ENCODE measurements at regions not wholly inside any gene's neighbourhood (a gene's known extent, or its start where the extent isn't known, plus 50 kb on each side); places are given as distances from the start of the nearest gene placed in this dataset.

- no peaks in the 10 kb centered on the region for H3K27me3 ChIP-seq
- H3K27ac ChIP-seq: no peak overlapping the region
- TF ChIP-seq CTCF (IDR thresholded peaks at IDR 0.05): no peak
- TF ChIP-seq POLR2AphosphoS5 (IDR thresholded peaks at IDR 0.05): no peak
- TF ChIP-seq POLR2A (IDR thresholded peaks at IDR 0.05): no peak
- no peak for TF ChIP-seq EP300 (IDR thresholded peaks at IDR 0.05)
- intact Hi-C loops (cut with DNase I): no loop called here
- no peak for DNase-seq
- no peak overlapping the region for H3K4me3 ChIP-seq
- 77 to 83% methylated on average over 4 of the region's 4 CpGs for WGBS, 2 donors
- H3K36me3 ChIP-seq: no peaks in the 10 kb centered on the region
- no peaks in the 10 kb centered on the region for H3K4me1 ChIP-seq
- H3K9me3 ChIP-seq: no peaks in the 10 kb centered on the region
Observed at GRCh38 chr3:145639003-145639606, 521.9 kb downstream of the PLOD2 start.

- WGBS, 2 donors: 38 to 72% methylated on average over 3 of the region's 3 CpGs
- Histone ChIP-seq H3K27me3 (no peaks in the 10 kb centered on the region), H3K27ac (no peak overlapping the region), H3K4me3 (no peak overlapping the region), H3K9me3 (no peaks in the 10 kb centered on the region), H3K36me3 (no peaks in the 10 kb centered on the region), H3K4me1 (no peaks in the 10 kb centered on the region)
- intact Hi-C loops (cut with DNase I): no loop called here
- TF ChIP-seq EP300 (IDR thresholded peaks at IDR 0.05) (no peak), POLR2A (IDR thresholded peaks at IDR 0.05) (no peak), POLR2AphosphoS5 (IDR thresholded peaks at IDR 0.05) (no peak), CTCF (IDR thresholded peaks at IDR 0.05) (no peak)
- DNase-seq: no peak
Observed at GRCh38 chr3:145639875-145640274, 521.1 kb downstream of the PLOD2 start.

- H3K4me3 ChIP-seq: no peak overlapping the region
- no peaks in the 10 kb centered on the region for H3K9me3 ChIP-seq
- intact Hi-C loops (cut with DNase I): no loop called here
- H3K27me3 ChIP-seq: no peaks in the 10 kb centered on the region
- no peaks in the 10 kb centered on the region for H3K36me3 ChIP-seq
- no peak overlapping the region for H3K27ac ChIP-seq
- TF ChIP-seq POLR2A (IDR thresholded peaks at IDR 0.05): no peak
- TF ChIP-seq CTCF (IDR thresholded peaks at IDR 0.05): no peak
- TF ChIP-seq EP300 (IDR thresholded peaks at IDR 0.05): no peak
- TF ChIP-seq POLR2AphosphoS5 (IDR thresholded peaks at IDR 0.05): no peak
- no peak for DNase-seq
- no peaks in the 10 kb centered on the region for H3K4me1 ChIP-seq
Observed at GRCh38 chr3:145648396-145648795, 512.6 kb downstream of the PLOD2 start.

GRCh38 chr3:145649368-145649887 lies 511.6 kb downstream of the PLOD2 start:
- TF ChIP-seq POLR2A (IDR thresholded peaks at IDR 0.05) (no peak), EP300 (IDR thresholded peaks at IDR 0.05) (no peak), CTCF (IDR thresholded peaks at IDR 0.05) (no peak), POLR2AphosphoS5 (IDR thresholded peaks at IDR 0.05) (no peak)
- DNase-seq: no peak
- H3K9me3 ChIP-seq: no peaks in the 10 kb centered on the region
- H3K4me1 ChIP-seq: no peaks in the 10 kb centered on the region
- no peak overlapping the region for H3K4me3 ChIP-seq
- 79 to 87% methylated on average over 8 of the region's 8 CpGs for WGBS, 2 donors
- no peaks in the 10 kb centered on the region for H3K36me3 ChIP-seq
- no peak overlapping the region for H3K27ac ChIP-seq
- no peaks in the 10 kb centered on the region for H3K27me3 ChIP-seq
- intact Hi-C loops (cut with DNase I): no loop called here

GRCh38 chr3:145650170-145650569 lies 510.8 kb downstream of the PLOD2 start:
- no peaks in the 10 kb centered on the region for H3K27me3 ChIP-seq
- no peak overlapping the region for H3K27ac ChIP-seq
- DNase-seq: no peak
- H3K4me3 ChIP-seq: no peak overlapping the region
- TF ChIP-seq EP300 (IDR thresholded peaks at IDR 0.05): no peak
- no peak for TF ChIP-seq POLR2AphosphoS5 (IDR thresholded peaks at IDR 0.05)
- TF ChIP-seq POLR2A (IDR thresholded peaks at IDR 0.05): no peak
- no peak for TF ChIP-seq CTCF (IDR thresholded peaks at IDR 0.05)
- H3K9me3 ChIP-seq: no peaks in the 10 kb centered on the region
- intact Hi-C loops (cut with DNase I): no loop called here
- 76 to 89% methylated on average over 4 of the region's 4 CpGs for WGBS, 2 donors
- no peaks in the 10 kb centered on the region for H3K36me3 ChIP-seq
- H3K4me1 ChIP-seq: no peaks in the 10 kb centered on the region

Data from sigmoid colon (tissue), 6 donors.